ENCODE measurements at regions not wholly inside any gene's neighbourhood (a gene's known extent, or its start where the extent isn't known, plus 50 kb on each side); places are given as distances from the start of the nearest gene placed in this dataset.

GRCh38 chr2:150955231-150955630 lies 306.4 kb downstream of the RBM43 start:
- Histone ChIP-seq H3K4me1 (ENCODE audit: control insufficient read depth in 1 of 2, insufficient read depth in 2 of 2, low read length in 2 of 2) (no peaks in the 10 kb centered on the region), H3K9ac (ENCODE audit: low read length) (no peak overlapping the region), H3K79me2 (ENCODE audit: insufficient read depth, low read length) (no peaks in the 10 kb centered on the region), H3K9me2 (ENCODE audit: insufficient read depth) (no peaks in the 10 kb centered on the region), H3K27me3 (ENCODE audit: insufficient read depth, low read length) (no peaks in the 10 kb centered on the region), H2AFZ (ENCODE audit: low read depth, low read length, poor library complexity, severe bottlenecking) (no peak overlapping the region), H3K36me3 (ENCODE audit: control insufficient read depth in 1 of 2, insufficient read depth in 2 of 2, low read length in 2 of 2) (no peaks in the 10 kb centered on the region), H3K4me2 (ENCODE audit: low read length) (no peak overlapping the region), H3K27ac (ENCODE audit: low read depth, low read length) (no peak overlapping the region), H3K9me3 (ENCODE audit: control insufficient read depth in 1 of 2, insufficient read depth in 1 of 2, low read depth in 1 of 2, low read length in 2 of 2) (no peaks in the 10 kb centered on the region), H3K4me3 (replicated peaks in 1 of 2; ENCODE audit: low read depth in 1 of 2, low read length in 2 of 2) (no peak overlapping the region), H4K20me1 (ENCODE audit: insufficient read depth) (no peaks in the 10 kb centered on the region)
- no TSS peak for BruUV-seq (replicated peaks)
- POLR2A ChIA-PET: no interaction called here
- DNase-seq (ENCODE audit: low read depth, low spot score): no peak
- no peak for TF ChIP-seq CEBPB (IDR thresholded peaks at IDR 0.05; ENCODE audit: low read depth)
- TF ChIP-seq SIN3A (IDR thresholded peaks at IDR 0.05; ENCODE audit: low read depth): no peak
- TF ChIP-seq EGR1 (IDR thresholded peaks at IDR 0.05; ENCODE audit: low read depth): no peak
- TF ChIP-seq ZBTB33 (IDR thresholded peaks at IDR 0.05; ENCODE audit: extremely low read depth, insufficient replicate concordance, low read length): no peak
- no peak for TF ChIP-seq CTCF (IDR thresholded peaks at IDR 0.05 in 2 of 3, conservative IDR thresholded peaks at IDR 0.05 in 1 of 3; ENCODE audit: borderline replicate concordance in 1 of 3, insufficient read depth in 1 of 3, low read depth in 2 of 3, low read length in 2 of 3)
- RAD21 ChIA-PET (ENCODE audit: low non-redundant PET in 1 of 2, low total read pairs in 2 of 2, uncharacterized antibody in 2 of 2, unreplicated experiment in 2 of 2): interaction anchor here in 1 of 2 experiments (0.6 kb wide), 1 partner anchor 56 kb away, joined by 8 read pairs; no protein-coding TSS in a partner anchor
- CTCF ChIA-PET: no interaction called here
- no peak for ATAC-seq
- intact Hi-C loops (cut with micrococcal nuclease): no loop called here

GRCh38 chr2:150946831-150947230 lies 314.8 kb downstream of the RBM43 start:
- Histone ChIP-seq H3K4me2 (ENCODE audit: low read length) (no peak overlapping the region), H3K27ac (ENCODE audit: low read depth, low read length) (no peak overlapping the region), H3K79me2 (ENCODE audit: insufficient read depth, low read length) (no peaks in the 10 kb centered on the region), H3K36me3 (ENCODE audit: control insufficient read depth in 1 of 2, insufficient read depth in 2 of 2, low read length in 2 of 2) (no peaks in the 10 kb centered on the region), H2AFZ (ENCODE audit: low read depth, low read length, poor library complexity, severe bottlenecking) (no peak overlapping the region), H3K4me1 (ENCODE audit: control insufficient read depth in 1 of 2, insufficient read depth in 2 of 2, low read length in 2 of 2) (no peaks in the 10 kb centered on the region), H4K20me1 (ENCODE audit: insufficient read depth) (no peaks in the 10 kb centered on the region; the same call in 1 of the 2 replicates), H3K27me3 (ENCODE audit: insufficient read depth, low read length) (no peaks in the 10 kb centered on the region), H3K9ac (ENCODE audit: low read length) (no peak overlapping the region), H3K9me3 (ENCODE audit: control insufficient read depth in 1 of 2, insufficient read depth in 1 of 2, low read depth in 1 of 2, low read length in 2 of 2) (no peaks in the 10 kb centered on the region), H3K9me2 (ENCODE audit: insufficient read depth) (no peaks in the 10 kb centered on the region), H3K4me3 (replicated peaks in 1 of 2; ENCODE audit: low read depth in 1 of 2, low read length in 2 of 2) (no peak overlapping the region)
- ChIA-PET CTCF (no interaction called here), POLR2A (no interaction called here), RAD21 (ENCODE audit: low non-redundant PET in 1 of 2, low total read pairs in 2 of 2, uncharacterized antibody in 2 of 2, unreplicated experiment in 2 of 2) (no interaction called here)
- no peak for DNase-seq (ENCODE audit: low read depth, low spot score)
- no peak for ATAC-seq
- intact Hi-C loops (cut with micrococcal nuclease): no loop called here
- no TSS peak for BruUV-seq (replicated peaks)
- TF ChIP-seq SIN3A (IDR thresholded peaks at IDR 0.05; ENCODE audit: low read depth): no peak
- no peak for TF ChIP-seq YY1 (IDR thresholded peaks at IDR 0.05; ENCODE audit: extremely low read depth, insufficient replicate concordance, low read depth, low read length)
- no peak for TF ChIP-seq REST (IDR thresholded peaks at IDR 0.05; ENCODE audit: low read depth)
- TF ChIP-seq ELF1 (IDR thresholded peaks at IDR 0.05; ENCODE audit: borderline replicate concordance, low read depth): no peak
- TF ChIP-seq POLR2A (IDR thresholded peaks at IDR 0.05; ENCODE audit: borderline replicate concordance, extremely low read depth, insufficient read depth, insufficient read length): no peak
- TF ChIP-seq RAD21 (IDR thresholded peaks at IDR 0.05; ENCODE audit: low read depth): no peak
- no peak for TF ChIP-seq CBX3 (IDR thresholded peaks at IDR 0.05; ENCODE audit: low read depth)
